ENCODE measurements at regions not wholly inside any gene's neighbourhood (a gene's known extent, or its start where the extent isn't known, plus 50 kb on each side); places are given as distances from the start of the nearest gene placed in this dataset.
"Not testable (repeated sequence)": the region's sequence is repeated elsewhere in the genome, so short reads cannot be mapped to it uniquely, and the experiment has no call there.

DNA sequence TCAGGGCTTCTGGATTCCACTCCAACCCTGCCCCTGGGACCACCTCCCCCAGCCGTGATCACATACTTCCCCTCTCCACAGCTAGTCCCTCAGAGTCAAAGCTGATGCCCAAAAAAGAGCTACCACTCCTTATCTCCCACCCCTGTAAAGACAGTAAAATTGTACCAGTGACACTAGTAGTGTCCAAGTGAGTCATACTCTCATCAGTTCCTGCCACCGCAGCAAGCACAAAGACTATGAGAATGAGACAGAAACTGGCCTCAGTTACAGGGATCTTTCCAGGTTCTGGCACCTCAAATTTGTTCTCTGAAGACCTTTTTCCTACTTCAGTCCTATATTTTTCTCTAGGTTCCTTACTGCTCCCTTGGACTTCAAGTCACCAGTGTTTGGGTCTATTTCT is 144.2 kb downstream of the SPRY2 start:
- in situ Hi-C loops (cut with HindIII; ENCODE audit: low sequenced_read_pairs) = no loop called here
- DNase-seq (ENCODE audit: low spot score) = no peak

DNA sequence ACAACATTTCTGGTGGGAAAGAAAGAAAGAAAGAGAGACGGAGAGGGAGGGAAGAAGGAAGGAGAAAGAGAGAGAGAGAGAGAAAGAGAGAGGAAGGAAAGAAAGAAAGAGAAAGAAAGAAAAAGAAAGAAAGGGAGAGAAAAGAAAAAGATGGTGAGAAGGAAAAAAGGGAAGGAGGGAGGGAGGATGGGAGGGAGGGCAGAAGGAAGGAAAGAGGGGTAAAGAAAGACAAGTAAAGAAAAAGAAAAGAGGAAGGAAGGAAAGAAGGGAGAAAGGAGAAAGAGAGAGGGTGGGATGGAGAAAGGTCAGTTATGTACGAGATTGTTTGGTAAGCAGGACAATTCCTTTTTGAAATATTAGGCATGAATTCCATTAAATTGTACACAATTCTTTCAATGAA is 145.3 kb downstream of the SPRY2 start:
- in situ Hi-C loops (cut with HindIII; ENCODE audit: low sequenced_read_pairs) = no loop called here
- no peak for DNase-seq (ENCODE audit: low spot score)

DNA sequence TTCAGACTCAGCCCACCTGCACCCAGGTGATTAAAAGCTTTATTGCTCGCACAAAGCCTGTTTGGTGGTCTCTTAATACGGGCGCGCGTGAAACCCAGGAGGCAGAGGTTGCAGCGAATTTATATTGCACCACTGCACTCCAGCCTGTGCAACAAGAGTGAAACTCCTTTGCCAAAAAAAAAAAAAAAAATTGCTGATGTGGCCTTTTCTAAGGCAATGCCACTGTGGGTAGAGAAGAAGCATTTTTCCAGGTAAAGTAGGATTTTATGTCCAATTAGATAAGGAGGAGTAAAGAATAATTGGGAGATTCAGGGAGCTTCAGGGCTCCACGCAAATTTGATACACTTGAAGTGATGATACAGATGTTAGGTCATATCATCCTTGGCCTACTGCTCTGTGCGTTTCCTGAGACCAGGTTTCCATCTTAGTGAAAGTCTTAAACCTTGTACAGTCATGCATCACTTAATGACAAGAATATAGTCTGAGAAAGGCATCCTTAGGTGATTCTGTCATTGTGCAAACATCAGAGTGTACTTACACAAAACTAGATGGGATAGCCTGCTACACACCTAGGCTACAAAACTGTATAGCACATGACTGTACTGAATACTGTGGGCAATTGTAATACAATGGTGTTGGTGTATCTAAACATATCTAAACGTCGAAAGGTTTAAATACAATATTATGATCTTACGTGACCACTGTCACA is 150.9 kb downstream of the SPRY2 start:
- in situ Hi-C loops (cut with HindIII; ENCODE audit: low sequenced_read_pairs) = no loop called here
- DNase-seq (ENCODE audit: low spot score) = no peak

DNA sequence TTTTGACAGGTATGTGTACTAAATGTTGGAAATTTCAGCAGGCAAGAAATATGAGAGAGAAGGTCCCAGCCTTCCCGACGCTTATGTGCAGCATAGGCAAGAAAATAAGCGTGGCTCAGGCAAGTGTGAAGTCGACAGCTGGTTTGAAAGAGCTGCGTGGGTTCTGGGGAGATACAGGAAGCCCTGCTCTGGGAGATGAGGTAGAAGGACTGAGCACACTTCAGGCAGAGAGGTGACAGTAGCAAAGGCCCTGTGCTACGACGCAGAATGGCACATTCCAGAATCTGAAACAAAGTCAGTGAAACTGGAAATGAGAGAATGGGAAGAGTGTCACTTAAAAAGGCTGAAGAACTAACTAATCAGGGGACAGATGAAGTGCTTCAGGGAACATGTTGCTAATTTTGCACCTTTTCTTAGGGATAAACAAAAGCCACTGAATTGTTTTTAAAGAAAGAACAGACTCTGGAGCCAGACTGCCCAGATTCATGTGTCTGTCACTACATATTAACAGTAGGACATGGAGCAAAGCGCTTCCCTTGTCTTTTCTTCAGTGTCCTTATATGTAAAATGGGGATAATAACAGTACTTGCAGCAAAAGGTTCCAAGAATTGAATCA is 160.1 kb downstream of the SPRY2 start:
- in situ Hi-C loops (cut with HindIII; ENCODE audit: low sequenced_read_pairs) = no loop called here
- peak; percentile 36 for DNase-seq (ENCODE audit: low spot score)

DNA sequence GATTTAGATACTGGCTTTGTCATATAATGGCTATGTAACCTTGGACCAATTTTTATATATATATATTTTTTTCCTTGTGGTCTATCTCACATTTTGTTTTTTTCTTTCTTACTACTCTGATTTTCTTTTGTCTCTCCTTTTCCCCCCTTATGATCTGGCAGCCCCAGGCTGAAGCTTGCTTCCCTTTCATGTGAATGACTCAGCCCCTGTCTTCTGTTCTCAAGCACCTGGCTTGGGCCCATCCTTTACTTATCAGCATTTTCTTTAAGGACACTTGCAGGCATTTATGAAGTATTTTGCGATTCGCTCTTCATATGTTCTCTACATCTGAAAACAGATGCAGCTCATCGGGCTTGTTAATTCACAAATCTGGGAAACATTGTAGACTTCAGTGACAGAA is 163.6 kb downstream of the SPRY2 start:
- in situ Hi-C loops (cut with HindIII; ENCODE audit: low sequenced_read_pairs) = no loop called here
- no peak for DNase-seq (ENCODE audit: low spot score)

DNA sequence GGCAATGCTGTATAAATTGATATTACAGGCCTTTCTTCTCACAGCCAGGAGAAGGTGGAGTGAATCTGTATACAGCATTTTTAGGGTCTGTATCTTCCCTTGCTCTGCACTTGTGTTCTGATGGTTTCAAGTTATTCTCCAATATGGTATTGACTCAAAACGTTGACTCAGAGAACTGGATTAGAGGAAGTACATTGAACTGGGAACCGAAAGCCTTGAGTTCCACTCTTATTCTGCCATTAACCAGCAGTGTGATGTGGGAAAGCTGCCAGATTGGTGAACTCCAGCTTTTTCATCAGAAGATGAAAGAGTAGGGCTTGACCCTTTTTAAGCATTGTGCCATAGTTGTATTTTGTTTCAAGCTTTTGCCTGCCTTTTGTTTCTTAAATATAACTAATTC is 167.7 kb downstream of the SPRY2 start:
- in situ Hi-C loops (cut with HindIII; ENCODE audit: low sequenced_read_pairs) = no loop called here
- DNase-seq (ENCODE audit: low spot score) = no peak

DNA sequence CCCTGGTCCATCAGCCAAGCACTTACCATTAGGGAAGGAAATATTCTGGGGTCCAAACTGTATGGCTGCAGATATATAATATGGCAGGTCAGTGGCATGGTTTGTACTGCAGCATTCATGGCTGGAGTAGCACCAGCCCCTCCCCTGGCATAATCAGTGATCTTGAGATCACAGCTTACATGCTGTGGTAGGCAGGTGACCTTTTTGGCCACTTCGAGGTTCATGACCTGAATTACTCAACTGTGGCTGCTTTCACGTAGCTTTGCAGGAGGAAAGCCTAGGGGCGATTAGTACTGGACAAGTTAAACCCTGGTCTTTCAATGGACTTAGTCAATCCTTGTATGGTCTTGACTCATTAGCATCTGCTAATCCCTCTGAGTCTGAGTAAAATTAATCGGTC is 169.8 kb downstream of the SPRY2 start:
- no peak for DNase-seq (ENCODE audit: low spot score)
- in situ Hi-C loops (cut with HindIII; ENCODE audit: low sequenced_read_pairs) = no loop called here

DNA sequence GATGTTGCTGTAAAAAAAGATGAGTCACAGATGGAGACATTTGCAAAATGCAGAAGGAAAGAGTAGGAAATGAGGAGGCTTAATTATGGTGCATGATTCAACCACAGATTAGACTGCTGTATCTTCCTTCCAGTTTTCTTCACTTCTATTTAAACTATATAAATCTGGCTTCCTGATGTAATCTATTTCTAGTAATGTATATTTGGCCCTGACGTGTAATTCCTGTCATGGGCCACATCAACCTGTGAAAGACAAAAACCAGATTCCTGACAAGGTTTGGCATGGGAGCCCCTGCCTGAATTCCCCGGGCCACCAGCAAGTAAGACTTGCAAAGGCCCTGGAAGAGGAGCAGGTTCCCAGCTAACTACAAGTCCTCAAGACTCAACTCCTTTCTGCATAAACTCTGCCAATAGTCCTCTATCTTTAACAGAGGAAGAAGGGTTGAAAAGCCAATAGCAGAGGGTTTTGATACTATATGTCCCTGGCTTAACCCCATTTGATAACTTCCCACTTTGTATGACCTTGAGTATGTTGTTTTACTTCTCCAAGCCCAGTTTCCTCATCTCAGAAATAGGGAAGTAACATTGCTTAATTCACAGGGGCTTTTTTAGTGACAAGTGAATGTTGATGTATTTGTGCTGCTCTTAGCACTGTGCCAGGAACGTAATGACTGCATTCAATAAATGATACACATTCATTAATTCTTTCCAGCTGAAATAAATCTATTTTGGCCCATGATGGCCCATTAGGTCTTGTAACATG is 172.7 kb downstream of the SPRY2 start:
- no peak for DNase-seq (ENCODE audit: low spot score)
- in situ Hi-C loops (cut with HindIII; ENCODE audit: low sequenced_read_pairs) = no loop called here

DNA sequence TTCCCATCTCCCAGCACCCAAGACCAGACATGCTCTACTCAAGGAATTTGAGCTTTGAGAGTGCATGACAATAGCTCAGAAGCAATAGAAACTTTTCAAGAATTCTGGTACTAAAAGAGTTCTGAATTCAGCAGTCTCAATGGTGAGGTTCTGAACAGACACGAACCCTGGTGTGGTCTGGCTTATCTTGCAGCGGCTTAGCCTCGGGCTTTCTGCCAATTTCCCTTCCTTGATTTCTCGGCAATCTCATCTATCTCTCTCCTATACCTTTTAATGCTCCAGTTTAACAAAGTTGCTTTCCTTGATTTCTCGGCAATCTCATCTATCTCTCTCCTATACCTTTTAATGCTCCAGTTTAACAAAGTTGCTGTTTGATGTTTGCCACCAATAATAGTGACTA is 174.6 kb downstream of the SPRY2 start:
- no peak for DNase-seq (ENCODE audit: low spot score)
- in situ Hi-C loops (cut with HindIII; ENCODE audit: low sequenced_read_pairs) = no loop called here

DNA sequence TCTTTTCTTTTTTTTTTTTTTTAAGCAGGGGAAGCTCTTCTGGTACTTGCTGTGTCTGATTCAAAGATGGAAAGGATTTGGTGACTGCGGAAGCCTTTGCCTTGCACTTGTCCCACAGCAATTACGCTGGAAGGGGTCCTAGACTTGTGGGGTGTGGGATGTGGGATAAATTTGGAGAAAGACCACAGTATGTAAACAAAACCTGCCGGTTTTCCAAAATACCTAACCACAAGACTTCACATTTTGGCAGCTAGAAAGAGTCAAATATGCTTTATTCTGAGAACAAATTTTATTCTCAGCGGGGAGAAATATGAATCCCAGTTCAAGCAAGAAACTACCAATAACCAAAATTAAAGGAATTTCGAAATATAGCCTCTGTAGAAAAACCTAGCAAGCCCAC is 176.5 kb downstream of the SPRY2 start:
- DNase-seq (ENCODE audit: low spot score) = no peak
- in situ Hi-C loops (cut with HindIII; ENCODE audit: low sequenced_read_pairs) = no loop called here

DNA sequence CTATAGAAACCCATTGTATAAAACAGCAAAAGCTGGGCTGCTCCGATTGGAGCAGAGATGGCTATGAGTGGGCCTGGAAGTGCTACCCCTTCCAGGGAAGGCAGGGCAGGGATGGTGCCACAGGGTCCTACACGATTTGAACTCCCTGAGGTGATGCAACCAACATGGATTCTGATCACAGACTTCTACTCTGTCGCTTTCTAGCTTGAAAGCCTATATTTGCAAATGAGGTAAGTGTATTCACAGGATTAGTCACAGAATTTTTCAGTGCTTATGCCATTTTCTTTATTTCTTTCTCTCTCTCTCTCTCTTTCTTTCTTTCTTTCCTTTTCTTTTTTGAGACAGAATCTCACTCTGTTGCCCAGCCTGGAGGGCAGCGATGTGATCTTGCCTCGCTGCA is 179.0 kb downstream of the SPRY2 start:
- in situ Hi-C loops (cut with HindIII; ENCODE audit: low sequenced_read_pairs) = no loop called here
- DNase-seq (ENCODE audit: low spot score) = no peak

DNA sequence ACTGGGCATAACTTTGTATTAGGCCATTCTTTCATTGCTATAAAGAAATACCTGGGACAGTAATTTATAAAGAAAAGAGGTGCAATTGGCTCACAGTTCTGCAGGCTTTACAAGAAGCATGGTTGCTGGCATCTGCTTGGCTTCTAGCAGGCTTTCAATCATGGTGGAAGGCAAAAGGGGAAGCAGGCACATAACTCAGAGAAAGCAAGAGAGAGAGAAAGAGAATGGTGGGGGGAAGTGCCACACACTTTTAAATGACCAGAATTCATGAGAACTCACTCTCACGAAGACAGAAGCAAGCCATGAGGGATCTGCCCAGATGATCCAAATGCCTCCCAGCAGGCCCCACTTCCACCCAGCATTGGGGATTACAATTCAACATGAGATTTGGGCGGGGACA is 179.7 kb downstream of the SPRY2 start:
- in situ Hi-C loops (cut with HindIII; ENCODE audit: low sequenced_read_pairs) = no loop called here
- no peak for DNase-seq (ENCODE audit: low spot score)

DNA sequence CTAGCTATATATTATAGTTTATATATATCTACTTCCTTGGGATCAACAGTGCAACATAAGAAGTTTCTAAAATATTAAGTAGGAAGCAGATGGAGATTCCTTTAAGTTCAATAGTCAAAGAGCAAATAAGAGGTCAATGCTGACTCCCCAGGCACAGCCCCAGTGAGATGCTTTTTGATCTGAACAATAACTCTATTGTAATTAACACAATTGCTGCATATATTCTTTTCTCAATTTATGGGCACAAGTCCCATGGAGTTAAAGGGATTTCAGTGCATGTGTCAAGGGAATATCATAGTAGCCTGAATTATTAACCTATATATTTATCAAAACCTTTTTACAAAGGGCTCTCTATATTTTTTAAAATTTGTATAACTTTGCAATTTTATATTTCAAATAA is 180.8 kb downstream of the SPRY2 start:
- in situ Hi-C loops (cut with HindIII; ENCODE audit: low sequenced_read_pairs) = no loop called here
- DNase-seq (ENCODE audit: low spot score) = no peak

DNA sequence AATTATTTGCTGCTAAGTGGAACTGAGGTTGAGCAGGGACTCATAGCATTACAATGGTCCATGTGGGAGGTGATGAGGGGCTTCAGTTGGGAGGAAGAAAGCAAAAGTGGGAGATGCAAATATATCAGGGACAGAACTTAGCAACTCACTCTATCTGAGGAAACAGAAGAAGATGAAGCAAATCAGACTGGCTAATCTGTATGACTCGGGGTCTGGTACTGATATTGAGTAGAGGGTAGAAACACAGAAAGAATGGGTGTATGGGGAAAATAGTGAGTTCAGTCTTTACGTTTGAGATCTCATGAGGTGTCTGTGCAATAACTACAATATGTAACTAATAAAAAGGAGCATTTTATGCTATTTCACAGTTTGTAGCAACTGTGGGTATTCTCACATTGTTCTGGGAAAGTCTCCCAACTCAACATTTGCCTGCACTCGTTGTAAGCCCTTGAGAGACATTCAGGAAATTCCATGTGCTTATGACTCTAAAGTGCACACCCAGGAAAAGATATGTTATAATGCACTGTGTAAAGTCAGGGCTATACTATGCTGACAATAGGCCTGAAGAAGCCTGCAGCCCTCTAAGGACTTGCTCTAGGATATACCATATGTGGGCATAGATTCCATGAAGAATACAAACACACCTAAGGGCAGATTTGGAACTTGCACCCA is 183.5 kb downstream of the SPRY2 start:
- no peak for DNase-seq (ENCODE audit: low spot score)
- in situ Hi-C loops (cut with HindIII; ENCODE audit: low sequenced_read_pairs) = no loop called here

DNA sequence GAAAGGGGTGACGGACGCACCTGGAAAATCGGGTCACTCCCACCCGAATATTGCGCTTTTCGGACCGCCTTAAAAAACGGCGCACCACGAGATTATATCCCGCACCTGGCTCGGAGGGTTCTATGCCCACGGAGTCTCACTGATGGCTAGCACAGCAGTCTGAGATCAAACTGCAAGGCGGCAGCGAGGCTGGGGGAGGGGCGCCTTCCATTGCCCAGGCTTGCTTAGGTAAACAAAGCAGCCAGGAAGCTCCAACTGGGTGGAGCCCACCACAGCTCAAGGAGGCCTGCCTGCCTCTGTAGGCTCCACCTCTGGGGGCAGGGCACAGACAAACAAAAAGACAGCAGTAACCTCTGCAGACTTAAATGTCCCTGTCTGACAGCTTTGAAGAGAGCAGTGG is 188.8 kb downstream of the SPRY2 start:
- in situ Hi-C loops (cut with HindIII; ENCODE audit: low sequenced_read_pairs); DNase-seq (ENCODE audit: low spot score): not testable (repeated sequence)

DNA sequence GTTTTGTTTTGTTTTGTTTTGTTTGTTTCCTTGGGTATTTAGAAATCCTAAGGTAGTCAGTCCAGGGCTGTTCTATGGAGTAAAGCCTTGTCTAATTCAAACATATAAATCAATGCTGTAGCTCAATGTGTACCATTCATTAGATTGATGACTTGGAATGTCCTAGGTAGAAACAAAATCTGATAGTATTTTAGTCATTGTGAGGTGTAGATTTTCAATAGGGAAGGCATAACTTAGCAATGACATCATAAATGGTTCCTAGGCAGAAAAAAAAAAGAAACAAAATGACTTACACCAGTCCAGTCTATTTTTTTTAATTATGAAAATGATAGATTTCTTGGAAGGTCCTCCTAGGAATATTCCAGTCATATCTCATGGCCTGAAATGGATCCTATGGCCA is 189.9 kb downstream of the SPRY2 start:
- in situ Hi-C loops (cut with HindIII; ENCODE audit: low sequenced_read_pairs) = no loop called here
- no peak for DNase-seq (ENCODE audit: low spot score)

DNA sequence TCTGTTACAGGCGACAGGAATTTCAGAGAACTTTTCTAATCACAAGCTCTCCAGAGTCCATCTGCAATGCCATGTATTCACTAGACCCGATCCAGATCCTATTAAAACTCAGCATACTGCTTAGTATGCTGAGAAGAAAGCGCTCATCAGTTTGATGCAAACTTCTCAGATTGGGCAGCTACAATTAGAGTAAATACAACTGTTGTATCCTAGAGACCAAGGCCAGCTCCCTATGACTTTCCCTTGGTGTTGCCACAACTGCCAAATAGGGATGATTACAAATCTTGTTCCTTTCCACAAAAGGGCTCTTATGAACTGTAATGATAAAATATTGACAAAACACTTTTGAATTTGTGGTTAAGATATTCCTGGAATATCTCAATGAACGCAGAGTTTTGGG is 191.2 kb downstream of the SPRY2 start:
- DNase-seq (ENCODE audit: low spot score) = no peak
- in situ Hi-C loops (cut with HindIII; ENCODE audit: low sequenced_read_pairs) = no loop called here

DNA sequence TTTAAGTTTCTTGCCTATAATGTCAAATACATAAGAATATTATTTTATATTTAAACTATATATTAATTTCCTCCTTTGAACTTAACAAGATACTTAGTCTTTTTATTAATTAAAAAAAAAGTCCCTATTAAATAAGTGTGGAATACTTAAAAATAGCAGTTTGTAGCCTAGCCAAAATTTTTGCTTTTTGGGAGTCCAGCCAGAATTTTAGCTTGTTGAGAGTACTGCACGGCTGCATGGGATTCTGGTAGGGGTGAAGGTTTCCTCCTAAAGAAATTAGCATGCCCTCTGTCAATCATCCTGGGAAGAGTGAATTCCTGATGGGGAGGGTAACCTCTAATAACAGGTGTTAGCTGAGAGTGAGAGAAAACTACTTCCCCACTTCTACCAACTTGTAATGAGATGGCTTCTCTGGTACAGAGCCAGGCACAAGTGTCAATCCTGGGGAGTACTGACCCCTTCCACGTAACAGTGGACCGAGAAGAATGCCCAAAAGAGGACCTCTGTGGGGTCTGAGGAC is 195.7 kb downstream of the SPRY2 start:
- in situ Hi-C loops (cut with HindIII; ENCODE audit: low sequenced_read_pairs) = no loop called here
- DNase-seq (ENCODE audit: low spot score) = peak; percentile 42

DNA sequence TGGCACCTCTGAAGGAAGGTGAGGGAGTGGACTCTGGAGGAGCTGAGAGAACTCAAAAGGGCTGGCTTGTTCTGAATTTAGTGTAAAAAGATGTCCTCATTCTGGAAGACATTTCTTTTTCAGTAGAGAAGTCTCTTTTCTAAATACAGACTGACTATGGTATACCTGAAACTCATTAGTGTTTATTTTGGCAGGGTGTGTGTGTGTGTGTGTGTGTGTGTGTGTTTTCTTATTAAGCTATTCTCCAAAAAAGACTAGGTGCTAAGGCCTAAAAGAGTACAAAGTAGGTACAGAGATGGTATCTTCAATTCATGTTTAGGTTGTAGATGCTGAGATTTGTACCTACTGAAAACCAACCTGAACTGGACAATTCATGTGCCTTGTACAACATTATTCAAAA is 196.4 kb downstream of the SPRY2 start:
- no peak for DNase-seq (ENCODE audit: low spot score)
- in situ Hi-C loops (cut with HindIII; ENCODE audit: low sequenced_read_pairs) = no loop called here
